Neuronal stem cell (in vitro differentiated cells): ENCODE measurements at regions not wholly inside any gene's neighbourhood (a gene's known extent, or its start where the extent isn't known, plus 50 kb on each side); places are given as distances from the start of the nearest gene placed in this dataset.

Source experiments
- DNase-seq: peaks from one replicate; pipeline ENCODE4 v3.0.0-alpha.2; 2013; ENCODE audit warnings: low spot score
- H2AFZ ChIP-seq: one replicate; pipeline ENCODE4 v1.6.1; 2013; ENCODE audit warnings: mild to moderate bottlenecking, low read length, inconsistent platforms
- H2AK5ac ChIP-seq: 2 replicates; pipeline ENCODE4 v1.6.1; 2013; ENCODE audit warnings: low read depth, mild to moderate bottlenecking, inconsistent platforms, low read length, moderate library complexity, mixed read lengths
- H2BK120ac ChIP-seq: 2 replicates; pipeline ENCODE4 v1.6.1; 2013; ENCODE audit warnings: low read depth, mild to moderate bottlenecking, inconsistent platforms, low read length, moderate library complexity, mixed read lengths
- H2BK12ac ChIP-seq: one replicate; pipeline ENCODE4 v1.6.1; 2013; ENCODE audit warnings: low read length, inconsistent platforms
- H2BK15ac ChIP-seq: 2 replicates; pipeline ENCODE4 v1.6.1; 2013; ENCODE audit warnings: mild to moderate bottlenecking, low read length, inconsistent platforms, mixed read lengths
- H2BK5ac ChIP-seq: one replicate; pipeline ENCODE4 v1.6.1; 2013; ENCODE audit warnings: inconsistent platforms, mild to moderate bottlenecking, low read length, moderate library complexity
- H3K14ac ChIP-seq: one replicate; pipeline ENCODE4 v1.6.1; 2013; ENCODE audit warnings: low read length, inconsistent platforms
- H3K18ac ChIP-seq: 2 replicates; pipeline ENCODE4 v1.6.1; 2013; ENCODE audit warnings: low read length, inconsistent platforms
- H3K23ac ChIP-seq: 2 replicates; pipeline ENCODE4 v1.6.1; 2013; ENCODE audit warnings: low read depth, mild to moderate bottlenecking, mixed read lengths, low read length, inconsistent platforms; ENCODE audit not compliant: poor library complexity
- H3K27ac ChIP-seq: replicated peaks from 3 replicates; pipeline ENCODE4 v1.5.1; 2013; ENCODE audit warnings: low read length, inconsistent platforms
- H3K27me3 ChIP-seq, 3 experiments: 2 replicates each; pipeline ENCODE4 v1.6.1; 2013; ENCODE audit warnings: low read length in 3 of 3, mild to moderate bottlenecking in 2 of 3, inconsistent platforms in 1 of 3, low read depth in 1 of 3, mixed read lengths in 1 of 3, moderate library complexity in 1 of 3; ENCODE audit not compliant: control insufficient read depth in 3 of 3, insufficient read depth in 3 of 3
- H3K36me3 ChIP-seq, 2 donors: replicated peaks in 1 of 2; 2 replicates each; pipeline ENCODE4 v1.6.1; 2013; ENCODE audit warnings: low read length in 2 of 2; ENCODE audit not compliant: control insufficient read depth in 2 of 2, insufficient read depth in 2 of 2
- H3K4ac ChIP-seq: 2 replicates; pipeline ENCODE4 v1.6.1; 2013; ENCODE audit warnings: inconsistent platforms, mild to moderate bottlenecking, low read length, moderate library complexity
- H3K4me1 ChIP-seq, 2 donors: 1 replicate in 1 of 2; 2 replicates in 1 of 2; pipeline ENCODE4 v1.6.1; 2013; ENCODE audit warnings: low read length in 2 of 2, low read depth in 1 of 2; ENCODE audit not compliant: control insufficient read depth in 2 of 2, insufficient read depth in 1 of 2
- H3K4me2 ChIP-seq: one replicate; pipeline ENCODE4 v1.6.1; 2013; ENCODE audit warnings: mild to moderate bottlenecking, low read length, inconsistent platforms; ENCODE audit not compliant: insufficient read depth, poor library complexity, severe bottlenecking
- H3K4me3 ChIP-seq, 2 donors: 2 replicates each; pipeline ENCODE4 v1.5.1; 2013; ENCODE audit warnings: low read length in 2 of 2, mild to moderate bottlenecking in 2 of 2, inconsistent platforms in 1 of 2, moderate library complexity in 1 of 2
- H3K79me1 ChIP-seq: one replicate; pipeline ENCODE4 v1.6.1; 2013; ENCODE audit warnings: low read depth, mild to moderate bottlenecking, inconsistent platforms, low read length, moderate library complexity
- H3K9ac ChIP-seq: one replicate; pipeline ENCODE4 v1.6.1; 2013; ENCODE audit warnings: mild to moderate bottlenecking, low read depth, low read length, inconsistent platforms; ENCODE audit not compliant: poor library complexity
- H3K9me3 ChIP-seq, 2 donors: replicated peaks in 1 of 2; 2 replicates each; pipeline versions ENCODE3 to v1.6.1; 2013; ENCODE audit warnings: low read length in 2 of 2, mild to moderate bottlenecking in 2 of 2, inconsistent platforms in 1 of 2, low read depth in 1 of 2, mixed read lengths in 1 of 2, moderate library complexity in 1 of 2; ENCODE audit not compliant: control insufficient read depth in 2 of 2, insufficient read depth in 1 of 2
- H4K8ac ChIP-seq: one replicate; pipeline ENCODE4 v1.6.1; 2013; ENCODE audit warnings: low read depth, mild to moderate bottlenecking, inconsistent platforms, low read length, moderate library complexity
- H4K91ac ChIP-seq: one replicate; pipeline ENCODE4 v1.6.1; 2013; ENCODE audit warnings: low read length, low read depth, mild to moderate bottlenecking, inconsistent platforms; ENCODE audit not compliant: poor library complexity
- WGBS, 2 donors: extraction: QIAGEN DNeasy Blood & Tissue Kit; methylation state at CpG; one replicate each; pipeline ENCODE4 v1.1.7; 2013; ENCODE audit warnings: missing lambda C conversion rate in 2 of 2, mixed read lengths in 1 of 2; ENCODE audit not compliant: insufficient read length in 2 of 2, insufficient replicate concordance in 1 of 2; ENCODE audit errors: extremely low coverage in 2 of 2; 5-methylcytosine and 5-hydroxymethylcytosine counted together

- peaks cover 0 to 11% (median 0%) of the 10 kb centered on the region in 3 experiments for H3K27me3 ChIP-seq
- no peak overlapping the region for H3K27ac ChIP-seq
- no peak overlapping the region for H3K4ac ChIP-seq
- no peak overlapping the region for H2BK15ac ChIP-seq
- no peak overlapping the region for H2AK5ac ChIP-seq
- no peak overlapping the region for H2AFZ ChIP-seq
- no peak overlapping the region for H2BK5ac ChIP-seq
- DNase-seq, result no peak
- no peak overlapping the region for H4K8ac ChIP-seq
- no peaks in the 10 kb centered on the region for H3K79me1 ChIP-seq
- H3K23ac ChIP-seq, result no peak overlapping the region
- no peaks in the 10 kb centered on the region for H3K36me3 ChIP-seq
- H3K4me3 ChIP-seq, result no peak overlapping the region
- no peak overlapping the region for H2BK12ac ChIP-seq
- H3K9ac ChIP-seq, result no peak overlapping the region
- H3K18ac ChIP-seq, result no peak overlapping the region
- H2BK120ac ChIP-seq, result no peak overlapping the region
- H3K14ac ChIP-seq, result no peak overlapping the region
- peaks cover 2 to 10% of the 10 kb centered on the region in 2 donors for H3K9me3 ChIP-seq
- H3K4me2 ChIP-seq, result no peak overlapping the region
- no peak overlapping the region for H4K91ac ChIP-seq
- H3K4me1 ChIP-seq, result no peaks in the 10 kb centered on the region
- no CpG with 5 or more reads among the region's 5 CpGs for WGBS, 2 donors
Observed at GRCh38 chr10:112875476-112876267, 74.4 kb upstream of the TCF7L2 start.

DNA sequence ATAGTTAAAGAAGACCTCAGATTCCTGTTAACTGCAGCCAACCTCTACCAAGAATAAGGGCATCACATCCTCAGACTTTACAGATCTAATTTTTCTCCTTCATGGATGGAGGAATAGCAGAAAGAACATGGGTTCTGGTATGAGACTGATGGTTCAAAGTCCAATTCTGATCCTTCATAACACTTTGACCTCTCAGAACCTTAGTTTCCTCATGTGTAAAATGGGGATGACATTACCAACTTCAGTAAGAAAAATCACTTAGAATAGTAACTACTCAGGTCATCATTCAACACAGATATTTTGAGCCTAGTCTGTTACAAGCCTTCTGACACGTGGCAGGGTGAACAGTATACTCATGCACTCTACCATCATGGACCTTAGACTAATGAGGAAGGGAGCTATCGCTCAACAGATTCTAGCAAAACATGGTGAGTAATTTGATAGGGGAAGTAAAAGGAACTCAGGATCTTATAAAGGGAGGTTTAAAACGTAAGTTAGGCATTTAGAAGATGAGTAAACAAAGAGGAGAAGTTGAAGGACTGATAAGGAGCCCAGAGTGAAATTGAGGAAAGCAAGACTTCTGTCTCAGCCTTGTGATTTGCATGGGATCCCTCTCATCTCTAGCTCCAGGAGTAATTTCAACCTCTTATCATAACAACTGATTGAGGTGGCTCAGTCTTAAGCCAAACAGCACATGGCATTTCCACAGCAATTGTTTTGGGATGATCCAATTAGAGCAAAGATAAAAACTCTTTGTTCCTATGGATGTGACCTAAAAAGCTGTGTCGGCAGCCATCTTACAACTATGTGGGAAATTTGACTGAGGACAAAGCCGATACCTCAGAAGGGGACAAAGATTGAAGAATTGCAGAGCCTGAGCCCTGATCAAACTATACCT is 69.2 kb upstream of the TCF7L2 start:
- Histone ChIP-seq H4K91ac (no peak overlapping the region), H2BK15ac (no peak overlapping the region), H2BK120ac (no peak overlapping the region), H3K23ac (no peak overlapping the region), H3K36me3 (no peaks in the 10 kb centered on the region), H3K9ac (no peak overlapping the region), H2AK5ac (no peak overlapping the region), H3K4ac (no peak overlapping the region), H3K14ac (no peak overlapping the region), H3K4me3 (no peak overlapping the region), H3K27ac (no peak overlapping the region), H4K8ac (no peak overlapping the region), H2BK12ac (no peak overlapping the region), H3K4me1 (no peaks in the 10 kb centered on the region), H2BK5ac (no peak overlapping the region), H3K9me3 (no peaks in the 10 kb centered on the region), H3K27me3 (peaks cover 0 to 11% (median 0%) of the 10 kb centered on the region in 3 experiments), H2AFZ (no peak overlapping the region), H3K4me2 (no peak overlapping the region), H3K79me1 (no peaks in the 10 kb centered on the region), H3K18ac (no peak overlapping the region)
- no peak for DNase-seq
- WGBS, 2 donors, result 100% methylated on average over 1 of the region's 5 CpGs; no CpG with 5 or more reads in 1 of the 2 donors

GRCh38 chr10:112883360-112884178 is 66.5 kb upstream of the TCF7L2 start:
- H3K4me3 ChIP-seq, result no peak overlapping the region
- H2BK120ac ChIP-seq, result no peak overlapping the region

More at GRCh38 chr10:112883360-112884178, 66.5 kb upstream of the TCF7L2 start:
- no peak overlapping the region for H2AK5ac ChIP-seq
- H2BK12ac ChIP-seq, result no peak overlapping the region
- no peak for DNase-seq
- WGBS, 2 donors, result no CpG with 5 or more reads among the region's 5 CpGs
- H2BK5ac ChIP-seq, result no peak overlapping the region
- no peaks in the 10 kb centered on the region for H3K9me3 ChIP-seq
- H2BK15ac ChIP-seq, result no peak overlapping the region
- H3K79me1 ChIP-seq, result no peaks in the 10 kb centered on the region
- H4K91ac ChIP-seq, result no peak overlapping the region
- no peak overlapping the region for H4K8ac ChIP-seq
- H2AFZ ChIP-seq, result no peak overlapping the region
- no peak overlapping the region for H3K23ac ChIP-seq
- no peaks in the 10 kb centered on the region for H3K4me1 ChIP-seq
- no peak overlapping the region for H3K14ac ChIP-seq
- H3K27ac ChIP-seq, result no peak overlapping the region
- H3K4me2 ChIP-seq, result no peak overlapping the region
- no peak overlapping the region for H3K18ac ChIP-seq
- H3K4ac ChIP-seq, result no peak overlapping the region
- H3K9ac ChIP-seq, result no peak overlapping the region
- no peaks in the 10 kb centered on the region for H3K27me3 ChIP-seq
- H3K36me3 ChIP-seq, result no peaks in the 10 kb centered on the region
